GM18907 (cell line): ENCODE measurements at regions not wholly inside any gene's neighbourhood (a gene's known extent, or its start where the extent isn't known, plus 50 kb on each side); places are given as distances from the start of the nearest gene placed in this dataset.

Source experiments
- ATAC-seq: cut with Tn5 transposase; IDR thresholded peaks from one replicate; pipeline ENCODE4 v1.9.1; 2021; ENCODE audit warnings: mild to moderate bottlenecking, moderate library complexity; ENCODE audit not compliant: unreplicated experiment

GRCh38 chr18:75639472-75639831 lies 211.9 kb upstream of the SMIM21 start:
- no peak for ATAC-seq

GRCh38 chr18:75638776-75639471 lies 211.4 kb upstream of the SMIM21 start:
- ATAC-seq: no peak

- no peak for ATAC-seq
These were observed 210.8 kb upstream of the SMIM21 start for GRCh38 chr18:75638223-75638775.

- no peak for ATAC-seq
These were observed 207.6 kb upstream of the SMIM21 start for GRCh38 chr18:75635096-75635495.

GRCh38 chr18:75625966-75626365 lies 198.5 kb upstream of the SMIM21 start:
- no peak for ATAC-seq

GRCh38 chr18:75624869-75625268 lies 197.4 kb upstream of the SMIM21 start:
- ATAC-seq: no peak

- ATAC-seq: no peak
These were observed 194.3 kb upstream of the SMIM21 start for GRCh38 chr18:75621818-75622217.

GRCh38 chr18:75618146-75618545 lies 190.6 kb upstream of the SMIM21 start:
- no peak for ATAC-seq

GRCh38 chr18:75612456-75612855 lies 185.0 kb upstream of the SMIM21 start:
- ATAC-seq: no peak

- ATAC-seq: no peak
These were observed 180.2 kb upstream of the SMIM21 start for GRCh38 chr18:75607701-75608100.

- no peak for ATAC-seq
These were observed 165.0 kb upstream of the SMIM21 start for GRCh38 chr18:75592527-75592926.

- ATAC-seq: no peak
These were observed 160.9 kb upstream of the SMIM21 start for GRCh38 chr18:75588412-75588811.

GRCh38 chr18:75587131-75587530 lies 159.6 kb upstream of the SMIM21 start:
- no peak for ATAC-seq

GRCh38 chr18:75586130-75586889 lies 158.8 kb upstream of the SMIM21 start:
- no peak for ATAC-seq

GRCh38 chr18:75582940-75583339 lies 155.4 kb upstream of the SMIM21 start:
- no peak for ATAC-seq

GRCh38 chr18:75582406-75582821 lies 154.9 kb upstream of the SMIM21 start:
- no peak for ATAC-seq

GRCh38 chr18:75581336-75582131 lies 154.0 kb upstream of the SMIM21 start:
- ATAC-seq: no peak

GRCh38 chr18:75574187-75574586 lies 146.7 kb upstream of the SMIM21 start:
- ATAC-seq: no peak

- ATAC-seq: no peak
These were observed 135.6 kb upstream of the SMIM21 start for GRCh38 chr18:75563150-75563549.

- ATAC-seq: no peak
These were observed 134.7 kb upstream of the SMIM21 start for GRCh38 chr18:75562216-75562615.

- no peak for ATAC-seq
These were observed 131.3 kb upstream of the SMIM21 start for GRCh38 chr18:75558790-75559189.
